Femur (tissue), 1 donor: ENCODE measurements at regions not wholly inside any gene's neighbourhood (a gene's known extent, or its start where the extent isn't known, plus 50 kb on each side); places are given as distances from the start of the nearest gene placed in this dataset.

Source experiments
- DNase-seq: peaks from one replicate; pipeline ENCODE4 v3.0.0-alpha.2; 2017

DNA sequence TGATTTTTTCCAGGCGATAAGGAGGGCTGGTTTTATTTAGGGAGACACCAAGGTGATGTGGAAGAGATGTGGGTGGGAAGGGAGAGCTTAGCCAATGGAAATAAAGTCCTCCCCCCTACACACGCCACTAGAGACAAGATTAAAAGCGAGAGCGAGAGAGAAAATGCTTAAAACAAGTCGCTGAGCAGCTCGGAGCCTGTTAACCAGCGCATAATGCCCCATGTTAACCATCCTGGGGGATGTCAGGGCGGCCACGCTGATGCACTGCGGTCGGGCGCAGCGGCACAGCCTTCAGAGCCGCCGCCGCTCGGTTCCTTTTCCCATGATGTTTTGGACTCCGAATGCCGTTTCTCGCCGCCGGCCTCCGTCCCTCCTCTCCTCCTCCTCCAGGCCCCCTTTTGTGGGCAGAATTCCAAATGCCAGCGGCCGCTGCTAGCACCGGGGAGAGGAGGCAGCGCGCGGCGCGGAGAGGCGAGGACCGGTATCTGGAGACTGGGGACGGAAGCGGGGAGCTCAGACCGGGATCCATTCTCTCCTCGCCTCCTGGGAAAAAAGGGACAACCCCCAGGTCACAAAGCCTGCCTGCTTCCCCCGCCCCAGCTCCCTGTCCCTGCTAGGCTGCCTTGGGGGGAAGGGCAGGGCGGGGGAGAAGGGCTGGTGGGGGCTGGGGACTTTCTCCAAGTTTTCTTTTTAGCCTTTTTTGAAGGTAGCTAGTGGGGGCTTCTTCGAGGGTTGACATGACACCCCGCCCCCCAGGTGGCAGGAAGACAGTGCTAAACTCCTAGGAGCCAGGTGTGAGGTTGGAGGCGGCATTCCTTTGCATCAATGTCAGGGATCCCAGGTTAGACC lies 98.1 kb upstream of the CCL2 start:
- no peak for DNase-seq

DNA sequence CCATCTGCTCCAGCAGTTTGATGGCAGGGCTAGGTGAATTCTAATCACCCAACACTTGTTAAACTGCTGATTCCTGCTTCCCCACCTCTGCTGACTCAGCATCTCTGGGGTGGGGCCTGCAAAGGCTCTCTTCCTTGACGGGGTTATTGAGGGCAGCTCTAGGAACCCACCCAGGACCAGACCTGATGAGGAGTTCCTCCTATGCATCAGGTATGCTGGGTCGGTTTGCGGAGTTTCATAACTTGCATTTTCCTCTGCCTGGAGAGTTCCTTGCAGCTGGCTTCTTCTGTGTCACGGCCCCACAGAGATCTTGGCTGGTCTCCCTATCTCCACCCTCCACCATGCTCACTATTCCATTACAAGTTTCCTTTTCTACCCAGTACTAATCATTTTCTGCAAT lies 93.4 kb upstream of the CCL2 start:
- no peak for DNase-seq

DNA sequence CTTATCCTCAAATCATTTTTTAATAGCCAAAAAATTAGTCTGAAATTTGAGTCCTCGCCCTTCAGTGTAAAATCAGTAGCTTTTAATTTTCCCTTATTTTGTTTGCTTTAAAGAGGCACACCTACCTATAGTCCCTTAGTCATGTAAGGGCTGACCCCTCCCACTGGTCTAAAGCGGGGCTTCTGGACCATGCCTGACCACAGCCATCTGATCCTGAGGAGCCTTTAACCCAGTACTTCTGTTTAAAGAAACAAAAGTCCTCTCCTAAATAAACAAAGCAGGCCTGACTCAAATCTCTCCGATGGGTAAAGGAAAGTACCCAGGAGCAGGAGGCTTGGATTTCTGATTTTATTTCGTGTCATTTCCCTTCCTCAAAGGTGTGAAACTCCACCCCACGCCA lies 92.0 kb upstream of the CCL2 start:
- DNase-seq, result no peak

DNA sequence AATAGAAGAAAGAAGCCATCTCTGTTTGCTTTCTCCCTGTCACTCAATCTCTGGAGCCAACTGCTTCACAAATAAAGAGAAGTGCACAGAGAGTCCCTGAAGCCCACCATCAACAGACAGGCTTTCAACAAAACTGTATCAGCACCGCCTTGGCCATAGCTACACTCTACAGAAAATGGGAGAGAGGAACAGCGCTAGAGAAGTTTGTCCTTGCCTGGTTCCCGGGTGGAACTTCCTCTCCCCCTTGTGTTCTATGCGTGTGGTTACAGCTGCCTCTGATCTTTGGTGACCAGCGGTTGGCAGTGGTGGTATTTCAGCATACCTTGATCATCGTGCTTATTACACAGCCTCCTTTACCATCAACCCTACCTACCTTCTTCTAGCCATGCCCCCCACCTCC lies 91.4 kb upstream of the CCL2 start:
- DNase-seq, result no peak

DNA sequence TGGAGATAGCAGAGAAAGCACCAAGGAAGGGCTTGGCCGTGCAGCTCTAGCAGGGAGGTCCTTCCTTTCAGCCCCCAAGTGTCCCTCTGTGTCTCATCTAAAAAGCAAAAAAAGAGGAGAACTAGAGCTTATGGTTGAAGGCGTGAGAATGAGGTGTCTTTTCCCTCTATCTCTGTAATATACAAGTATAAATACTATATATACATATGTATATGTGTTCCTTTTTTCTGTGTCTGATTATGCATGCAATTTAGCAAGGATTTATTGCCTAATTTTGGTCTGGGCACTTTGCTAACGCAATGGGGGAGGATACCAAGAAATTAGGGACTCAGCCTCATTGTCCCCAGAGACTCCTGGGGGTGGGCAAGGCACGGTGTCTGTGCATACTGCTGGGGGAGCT lies 90.2 kb upstream of the CCL2 start:
- no peak for DNase-seq

DNA sequence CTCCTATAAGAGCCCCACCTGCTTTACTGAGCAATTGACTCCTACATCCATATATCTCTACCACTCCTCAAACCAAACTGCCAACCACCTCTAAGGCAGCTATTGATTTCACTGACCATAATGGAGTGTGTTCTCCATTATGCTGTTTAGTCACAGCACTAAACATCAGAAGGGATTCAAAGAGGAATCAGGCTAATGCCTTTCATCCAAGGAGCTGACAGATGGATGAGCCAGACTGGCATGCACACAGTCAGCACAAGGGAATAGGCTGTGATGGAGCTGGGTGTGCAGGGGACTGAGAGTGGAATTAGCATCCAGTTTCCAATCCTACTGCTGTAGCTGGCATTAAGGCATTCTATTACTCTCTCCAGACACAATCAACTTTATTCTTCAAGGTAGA lies 88.7 kb upstream of the CCL2 start:
- DNase-seq, result no peak

DNA sequence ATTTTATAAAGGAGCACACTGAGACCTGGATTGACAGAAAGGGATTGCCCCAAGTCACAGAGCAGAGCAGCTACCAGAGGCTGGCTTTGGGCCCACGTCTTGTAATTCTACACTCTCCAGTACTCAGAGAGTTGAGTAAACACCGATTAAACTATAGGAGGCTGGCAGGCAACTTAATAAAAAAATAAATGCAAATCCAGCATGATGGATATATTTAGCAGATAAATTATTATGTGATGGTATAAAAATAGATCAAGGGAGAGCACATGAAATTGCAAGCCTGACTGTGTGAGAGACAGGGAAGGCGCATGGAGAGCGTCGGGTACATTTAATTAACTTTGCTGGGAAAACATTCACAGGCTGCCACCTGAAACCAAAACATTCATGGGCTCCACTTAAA lies 87.7 kb upstream of the CCL2 start:
- no peak for DNase-seq

DNA sequence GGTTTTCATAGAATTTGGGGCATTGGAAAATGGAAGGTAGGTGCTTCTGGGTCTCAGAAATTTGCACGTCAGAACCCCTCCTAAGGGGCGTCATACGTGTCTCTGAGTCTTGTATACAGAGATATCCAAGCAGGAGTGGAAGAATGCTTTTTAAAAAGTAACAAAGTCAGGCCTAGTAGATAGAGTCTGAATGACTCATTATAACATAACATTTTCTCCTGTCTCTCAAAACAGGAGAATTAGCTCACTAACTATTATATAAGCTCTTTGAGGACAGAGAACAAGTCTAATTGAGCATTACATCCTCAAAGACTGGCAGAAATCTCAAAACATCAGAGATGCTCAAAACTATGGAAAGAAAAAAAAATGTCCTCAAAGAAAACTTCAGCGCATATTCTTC lies 86.1 kb upstream of the CCL2 start:
- DNase-seq, result no peak

DNA sequence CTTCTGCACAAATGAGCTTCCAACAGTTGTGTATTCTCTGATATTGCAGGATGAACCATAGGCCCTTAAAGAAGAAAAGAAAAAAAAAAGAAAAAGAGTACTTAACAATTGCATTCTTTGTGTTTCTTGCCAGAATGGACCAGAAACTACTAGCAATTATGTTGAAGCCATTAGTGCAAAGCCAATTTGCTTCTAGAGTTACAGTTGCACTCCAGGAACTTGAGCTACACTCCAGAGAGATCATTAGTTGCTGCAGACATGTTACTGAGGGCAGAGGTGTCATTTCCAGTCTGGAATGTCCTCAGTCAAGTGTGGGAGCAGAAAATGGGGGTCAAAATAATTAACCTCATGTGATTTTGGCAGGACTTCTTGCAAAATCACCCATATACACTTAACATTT lies 85.6 kb upstream of the CCL2 start:
- no peak for DNase-seq

DNA sequence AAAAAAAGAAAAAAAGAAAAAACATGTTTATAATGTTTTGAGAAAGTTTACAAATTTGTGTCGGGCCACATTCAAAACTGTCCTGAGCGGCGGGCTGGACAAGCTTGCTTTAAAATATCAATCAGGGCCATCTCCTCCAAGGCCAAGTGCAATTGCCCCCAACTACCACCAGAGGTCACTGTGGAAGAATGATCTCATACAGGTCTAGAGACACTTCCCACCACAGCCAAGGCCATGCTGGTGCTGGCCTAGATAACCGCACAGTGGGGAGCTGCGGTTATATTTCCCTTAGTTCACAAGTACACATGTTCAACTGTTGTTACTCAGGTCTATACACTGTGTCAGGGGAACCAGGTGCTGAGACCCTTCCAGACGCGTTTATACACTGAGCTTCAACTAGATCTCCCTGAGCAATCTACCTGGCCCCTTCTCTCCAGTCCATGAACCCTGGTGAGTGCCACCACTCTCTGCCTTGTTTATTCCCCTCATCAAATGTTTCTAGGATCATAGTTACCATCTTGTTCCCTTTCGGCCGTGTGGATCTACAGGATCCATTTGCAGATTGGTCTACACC lies 83.8 kb upstream of the CCL2 start:
- DNase-seq, result peak; percentile 37

DNA sequence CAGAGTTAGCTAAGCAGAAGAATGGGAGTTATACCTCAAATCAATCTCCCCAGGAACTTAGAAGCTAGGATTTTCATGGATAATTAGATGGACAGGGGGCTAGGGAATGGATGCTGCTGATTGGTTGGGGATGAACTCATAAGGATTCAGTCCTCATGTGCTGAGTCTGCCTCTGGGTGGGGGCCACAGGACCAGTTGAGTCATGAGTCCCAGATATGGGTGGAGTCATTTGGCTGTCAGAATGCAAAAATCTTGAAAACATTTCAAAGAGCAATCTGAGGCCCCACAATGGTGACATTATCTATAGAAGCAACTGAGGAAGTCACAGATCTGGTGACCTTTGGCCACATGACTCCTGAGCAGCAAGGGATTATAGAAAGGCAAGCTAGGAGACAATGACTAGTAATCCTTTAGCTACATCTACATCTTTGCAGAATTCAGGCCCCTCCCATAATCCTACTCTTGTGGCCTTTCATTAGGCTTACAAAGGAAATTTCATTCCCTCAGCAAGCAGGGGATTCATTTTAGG lies 82.6 kb upstream of the CCL2 start:
- DNase-seq, result no peak

DNA sequence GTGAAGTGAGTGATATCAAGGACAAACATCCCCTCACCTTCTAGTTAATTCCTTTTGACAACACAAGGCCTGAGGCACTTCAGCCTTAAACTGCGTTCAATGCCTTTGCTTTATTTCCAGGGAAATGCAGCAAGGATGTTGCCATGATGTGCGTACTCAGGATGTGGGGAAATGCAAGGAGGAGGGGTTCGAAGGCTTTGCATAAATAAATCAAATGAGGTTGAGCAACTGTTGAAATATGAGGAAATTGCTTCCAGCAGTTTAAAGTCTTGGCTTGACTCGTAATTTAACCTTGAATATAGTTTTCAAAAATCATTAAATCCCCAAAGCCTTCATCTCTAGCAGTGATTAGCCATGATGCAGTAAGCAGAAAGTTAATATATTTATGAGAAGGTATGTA lies 81.8 kb upstream of the CCL2 start:
- DNase-seq, result no peak

DNA sequence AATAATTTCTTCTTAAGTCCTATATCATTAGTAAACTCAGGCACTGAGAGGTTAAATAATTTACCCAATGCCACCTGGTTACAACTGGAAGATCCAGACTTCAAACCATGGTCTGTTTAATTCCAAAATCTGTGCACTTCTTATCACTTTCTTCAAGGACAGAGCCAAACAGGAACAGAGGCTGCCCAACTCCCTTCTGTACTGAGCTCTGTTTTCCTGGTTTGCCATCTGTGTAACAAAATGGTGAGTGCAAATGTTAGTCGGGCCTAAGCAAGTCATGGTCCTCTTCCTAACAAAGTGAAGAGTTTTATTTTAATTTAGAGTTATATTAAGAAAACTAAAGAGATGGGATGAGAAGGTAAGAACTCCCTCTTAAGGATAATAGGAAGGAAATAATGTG lies 80.6 kb upstream of the CCL2 start:
- no peak for DNase-seq

DNA sequence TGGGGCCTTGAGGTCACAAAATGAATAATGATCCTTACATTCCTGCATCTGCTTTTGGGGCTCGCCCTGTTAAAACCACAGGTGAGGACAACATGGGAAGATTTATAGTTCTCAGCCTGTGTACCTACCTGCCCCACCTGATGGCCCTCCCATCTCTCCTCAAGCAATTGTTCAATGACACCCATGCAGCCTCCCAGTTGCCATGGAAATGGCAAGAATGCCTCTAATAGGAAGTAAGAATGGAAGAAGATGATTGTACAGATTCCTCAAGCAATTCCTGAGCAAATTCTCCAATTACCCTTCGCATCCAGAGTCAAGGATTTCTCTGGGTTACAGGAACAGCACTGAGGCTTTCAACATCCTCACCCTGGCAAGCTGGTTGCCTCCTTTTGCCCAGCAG lies 78.6 kb upstream of the CCL2 start:
- DNase-seq, result no peak

DNA sequence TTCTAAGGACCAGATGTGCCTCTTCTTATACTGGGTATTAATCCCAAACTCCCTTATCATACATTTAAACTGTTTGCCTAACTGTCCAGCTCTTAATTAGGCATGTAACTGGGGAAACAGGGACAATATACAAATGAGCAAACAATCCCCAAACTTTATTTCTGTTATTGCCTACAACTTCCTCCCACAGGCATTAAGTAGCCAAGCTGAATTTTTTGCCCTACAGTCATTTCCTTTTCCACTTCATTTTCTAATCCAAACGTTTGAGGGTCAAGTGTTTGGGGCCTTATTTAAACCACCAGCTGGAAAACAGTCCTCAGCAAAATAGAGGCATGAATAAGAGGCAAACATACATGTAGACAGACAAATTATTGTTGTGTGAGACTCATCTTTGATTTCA lies 77.4 kb upstream of the CCL2 start:
- no peak for DNase-seq

DNA sequence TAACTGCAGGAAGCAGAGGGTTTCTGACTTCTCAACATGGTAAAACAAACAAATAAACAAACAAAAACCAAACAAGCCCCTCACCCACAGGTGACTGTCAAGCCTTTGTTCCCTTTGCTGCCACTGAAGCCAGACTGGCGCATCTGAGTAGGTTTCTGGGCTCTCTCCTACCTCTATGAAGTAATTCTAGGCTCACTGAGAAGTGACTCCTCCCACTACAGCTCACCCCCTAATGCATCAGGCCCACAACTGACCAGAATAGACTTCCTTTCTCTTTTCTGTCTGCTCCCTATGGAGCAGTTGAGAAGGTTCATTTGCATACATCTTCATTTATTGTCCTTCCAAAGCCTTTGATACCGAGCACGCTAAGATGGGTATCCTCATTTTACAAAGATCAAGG lies 77.0 kb upstream of the CCL2 start:
- no peak for DNase-seq

DNA sequence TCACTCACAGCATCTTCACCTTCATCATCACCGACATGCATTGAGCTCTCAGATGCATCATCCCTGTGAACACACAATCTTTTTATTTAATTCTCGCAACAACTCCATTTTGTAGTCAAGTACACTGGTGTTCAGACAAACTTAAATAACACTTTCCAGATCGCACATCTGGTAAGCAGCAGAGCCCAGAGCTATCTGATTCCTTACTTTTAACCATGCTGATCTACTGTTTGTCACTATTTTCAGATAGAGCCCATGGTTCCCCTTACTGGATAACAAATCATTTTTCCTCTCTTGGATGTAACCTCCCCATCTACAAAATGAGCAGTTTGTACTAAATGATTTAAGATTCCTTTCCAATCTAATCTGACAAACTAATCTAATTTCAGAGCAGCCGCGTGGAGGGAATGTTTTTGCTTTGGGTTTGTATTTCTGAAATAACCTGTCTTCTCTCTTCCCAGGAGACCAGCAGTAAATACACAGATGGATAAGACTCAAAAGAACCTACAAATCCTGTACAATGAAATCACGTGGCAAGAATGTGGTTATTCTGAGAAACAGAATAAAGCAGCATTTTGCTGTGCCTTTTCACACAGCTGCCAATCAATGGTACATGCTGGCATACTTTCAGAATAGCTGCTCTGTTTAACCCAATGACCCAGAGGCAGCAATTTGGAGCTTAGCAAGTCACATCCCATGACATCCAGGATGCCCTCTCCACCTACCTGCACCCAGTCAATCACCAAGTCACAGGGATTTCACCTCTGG lies 72.9 kb upstream of the CCL2 start:
- DNase-seq, result no peak

DNA sequence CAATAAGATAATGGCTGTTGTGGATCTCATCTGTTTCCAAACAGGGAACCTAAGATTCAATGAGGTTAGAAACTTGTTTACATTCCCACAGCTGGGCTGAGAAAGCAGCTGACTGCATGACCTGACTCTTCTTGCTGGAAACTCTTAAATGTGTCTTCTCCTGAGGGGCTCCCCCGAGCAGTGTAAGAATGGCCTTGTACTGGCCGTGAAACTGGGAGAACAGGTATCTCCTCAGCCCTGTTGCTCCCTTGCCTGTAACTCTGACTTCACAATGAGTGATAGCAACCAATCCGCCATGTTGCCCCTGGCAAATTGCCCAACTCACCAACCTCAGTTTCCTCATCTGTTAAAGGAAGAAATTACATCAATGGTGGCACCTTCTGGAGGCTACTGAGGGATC lies 59.1 kb upstream of the CCL2 start:
- no peak for DNase-seq

DNA sequence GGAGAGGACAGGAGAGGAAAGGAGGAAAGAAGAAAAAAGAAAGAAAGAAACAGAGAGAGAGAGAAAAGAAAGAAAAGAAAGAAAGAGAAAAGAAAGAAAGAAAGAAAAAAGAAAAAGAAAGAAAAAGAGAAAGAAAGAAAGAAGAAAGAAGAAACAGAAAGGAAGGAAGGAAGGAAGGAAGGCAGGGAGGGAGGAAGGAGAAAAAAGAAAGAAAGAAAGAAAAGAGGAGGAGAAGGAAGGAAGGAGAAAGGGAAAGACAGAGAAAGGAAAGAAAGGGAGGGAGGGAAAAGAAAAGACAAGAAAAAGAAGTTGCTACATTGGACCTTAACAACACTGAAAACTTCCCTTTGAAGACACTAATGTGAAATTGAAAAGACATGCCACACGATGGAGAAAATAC lies 56.6 kb upstream of the CCL2 start:
- no peak for DNase-seq

DNA sequence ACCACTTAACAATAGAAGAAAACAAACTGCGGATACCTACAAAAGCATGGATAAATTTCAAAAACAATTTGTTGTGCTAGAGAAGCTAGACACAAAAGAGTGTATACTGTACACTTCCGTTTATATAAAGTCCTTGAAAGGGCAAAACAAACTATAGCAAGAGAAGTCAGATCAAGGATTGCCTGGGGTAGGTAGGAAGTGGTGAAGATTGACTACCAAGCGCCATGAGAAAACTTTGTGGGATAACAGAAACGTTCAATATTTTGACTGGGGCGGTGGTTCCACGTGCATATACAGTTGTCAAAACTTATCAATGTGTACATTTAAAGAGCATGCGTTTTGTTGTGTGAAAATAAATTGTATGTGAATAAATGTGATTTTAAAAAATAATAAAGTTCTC lies 55.6 kb upstream of the CCL2 start:
- DNase-seq, result no peak

DNA sequence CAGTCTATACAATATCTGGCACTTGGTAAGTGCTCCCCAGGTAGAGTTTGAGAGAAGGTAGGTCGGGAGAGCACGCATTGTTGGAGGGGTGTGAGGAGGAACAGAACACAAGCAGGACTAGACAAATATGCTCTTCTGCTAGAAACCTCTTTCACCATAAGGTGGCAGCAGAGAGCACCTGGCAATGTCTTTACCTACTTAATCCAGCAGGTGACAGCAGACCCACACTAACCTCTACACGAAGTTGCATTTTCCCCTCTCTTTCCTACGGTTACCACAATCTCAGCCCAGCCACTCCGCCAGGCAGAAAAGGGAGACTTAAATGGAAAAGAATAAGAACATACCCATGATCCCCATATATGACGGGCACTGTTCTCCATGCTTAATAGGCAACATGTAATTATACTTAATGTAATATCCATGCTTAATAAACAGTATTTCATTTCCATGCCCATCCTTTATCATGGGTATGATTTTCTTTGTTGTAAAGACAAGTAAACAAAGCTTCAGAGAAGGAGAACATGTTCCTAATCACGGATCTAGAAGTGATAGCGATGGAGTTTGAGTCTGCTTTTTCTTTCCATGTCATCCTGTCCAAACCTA lies 55.1 kb upstream of the CCL2 start:
- DNase-seq, result peak; percentile 87

DNA sequence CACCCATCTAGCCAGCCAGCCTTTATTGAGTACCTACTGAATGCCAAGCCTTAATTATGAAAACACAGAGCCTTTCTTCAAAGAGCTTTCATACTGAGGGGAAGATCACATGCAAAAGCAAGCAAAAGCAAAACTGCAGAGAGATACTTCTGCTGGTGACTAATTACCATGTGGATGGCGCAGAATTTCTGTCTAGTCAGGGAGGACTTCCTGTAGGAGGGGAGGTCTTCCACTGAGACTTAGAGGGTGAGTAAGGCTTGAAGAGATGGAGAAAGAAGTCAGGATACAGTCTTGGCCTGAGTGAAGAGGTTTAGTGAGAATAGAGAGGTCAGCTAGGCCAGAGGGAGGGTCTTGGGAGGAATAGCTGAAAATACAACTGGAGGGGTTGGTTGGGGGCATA lies 53.9 kb upstream of the CCL2 start:
- no peak for DNase-seq

DNA sequence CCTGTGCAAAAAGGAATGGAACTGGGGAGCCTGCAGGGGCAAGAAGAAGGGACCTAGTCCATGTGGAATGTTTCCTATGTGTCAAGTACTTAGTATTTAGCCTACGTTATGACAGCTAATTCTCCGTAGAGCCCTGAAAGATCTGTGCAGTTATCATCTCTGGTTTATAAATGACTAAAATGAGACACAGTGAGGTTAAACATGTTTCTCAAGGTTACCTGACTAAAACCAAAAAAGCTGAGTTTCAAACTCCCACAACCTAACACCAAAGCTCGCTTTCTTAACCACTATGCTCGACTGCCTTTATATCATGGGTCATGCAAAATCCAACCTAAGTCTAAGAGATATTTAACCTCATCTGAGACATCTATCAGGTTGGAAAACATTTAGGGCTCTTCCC lies 53.3 kb upstream of the CCL2 start:
- DNase-seq, result no peak
